Sigmoid colon (tissue), 3 donors: ENCODE measurements at regions not wholly inside any gene's neighbourhood (a gene's known extent, or its start where the extent isn't known, plus 50 kb on each side); places are given as distances from the start of the nearest gene placed in this dataset.

Experiments used
- CTCF ChIP-seq, 4 experiments: fragments of 450-650 bp in 3 of 4; fragments of 200-600 bp in 1 of 4; IDR thresholded peaks; one replicate each; pipeline ENCODE4 v1.5.1; 2016 to 2019; ENCODE audit warnings: antibody characterized with exemption in 4 of 4, mild to moderate bottlenecking in 3 of 4, moderate library complexity in 2 of 4
- POLR2A ChIP-seq, 2 donors: fragments of 450-650 bp; IDR thresholded peaks; one replicate each; pipeline ENCODE4 v1.6.1; 2016; ENCODE audit warnings: antibody characterized with exemption in 2 of 2, mild to moderate bottlenecking in 2 of 2, moderate library complexity in 2 of 2

- TF ChIP-seq CTCF (IDR thresholded peaks at IDR 0.05) (no peak), POLR2A (IDR thresholded peaks at IDR 0.05) (no peak)
Observed at GRCh38 chr11:130789056-130789640, 127.1 kb downstream of the SNX19 start.
